Hepatocyte (in vitro differentiated cells): ENCODE measurements at regions not wholly inside any gene's neighbourhood (a gene's known extent, or its start where the extent isn't known, plus 50 kb on each side); places are given as distances from the start of the nearest gene placed in this dataset.

Source experiments
- CTCF ChIP-seq: fragments of 200-600 bp; sonication (generic); IDR thresholded peaks from 2 replicates; pipeline ENCODE4 v1.5.1; 2016; ENCODE audit warnings: antibody characterized with exemption, mild to moderate bottlenecking; ENCODE audit not compliant: poor library complexity
- EZH2 ChIP-seq: fragments of 200-600 bp; sonication (generic); IDR thresholded peaks from 2 replicates; pipeline ENCODE4 v1.6.1; 2016; ENCODE audit warnings: antibody characterized with exemption, mild to moderate bottlenecking, borderline replicate concordance

- TF ChIP-seq EZH2 (no peak), CTCF (no peak)
These were observed 78.0 kb upstream of the RNPC3 start for GRCh38 chr1:103447471-103447870.
